DOHH2 (cell line): ENCODE measurements at regions not wholly inside any gene's neighbourhood (a gene's known extent, or its start where the extent isn't known, plus 50 kb on each side); places are given as distances from the start of the nearest gene placed in this dataset.
"Not testable (repeated sequence)": the region's sequence is repeated elsewhere in the genome, so short reads cannot be mapped to it uniquely, and the experiment has no call there.

ENCODE experiments used
- H3F3A ChIP-seq: fragments of 200-600 bp; sonication (generic), shearing (Covaris generic); 2 replicates; pipeline ENCODE4 v1.6.0; 2016; ENCODE audit warnings: antibody characterized with exemption, mild to moderate bottlenecking; ENCODE audit not compliant: control insufficient read depth, insufficient read depth
- H3K27ac ChIP-seq: fragments of 200-600 bp; sonication (generic); 2 replicates; pipeline ENCODE4 v1.5.1; 2014; ENCODE audit warnings: low read depth, mild to moderate bottlenecking, low read length, moderate library complexity
- H3K27me3 ChIP-seq: fragments of 200-600 bp; sonication (generic); 2 replicates; pipeline ENCODE4 v1.6.1; 2014; ENCODE audit warnings: mild to moderate bottlenecking, low read length, mixed read lengths; ENCODE audit not compliant: control insufficient read depth
- H3K36me3 ChIP-seq: fragments of 200-600 bp; sonication (generic); 2 replicates; pipeline ENCODE4 v1.6.1; 2014; ENCODE audit warnings: mild to moderate bottlenecking, low read length, moderate library complexity, mixed read lengths; ENCODE audit not compliant: control insufficient read depth
- H3K4me1 ChIP-seq: fragments of 200-600 bp; sonication (generic); 2 replicates; pipeline ENCODE4 v1.6.1; 2014; ENCODE audit warnings: mild to moderate bottlenecking, low read length, mixed read lengths; ENCODE audit not compliant: control insufficient read depth
- H3K4me2 ChIP-seq: fragments of 200-600 bp; sonication (generic); 2 replicates; pipeline ENCODE4 v1.6.0; 2014; ENCODE audit warnings: mild to moderate bottlenecking, low read length, moderate library complexity
- H3K4me3 ChIP-seq: fragments of 200-600 bp; sonication (generic); 2 replicates; pipeline ENCODE4 v1.5.1; 2014; ENCODE audit warnings: mild to moderate bottlenecking, low read length, mixed read lengths
- H3K79me2 ChIP-seq: fragments of 200-600 bp; sonication (generic); 2 replicates; pipeline ENCODE4 v1.6.1; 2014; ENCODE audit warnings: mild to moderate bottlenecking, low read length, mixed read lengths; ENCODE audit not compliant: control insufficient read depth
- H3K9me2 ChIP-seq: fragments of 200-600 bp; sonication (generic); replicated peaks from 2 replicates; pipeline ENCODE4 v1.6.1; 2014; ENCODE audit warnings: mild to moderate bottlenecking, low read length, mixed read lengths; ENCODE audit not compliant: control insufficient read depth
- H3K9me3 ChIP-seq: fragments of 200-600 bp; sonication (generic); 2 replicates; pipeline ENCODE4 v1.6.1; 2014; ENCODE audit warnings: antibody characterized with exemption, low read length, mixed read lengths; ENCODE audit not compliant: control insufficient read depth, insufficient read depth
- H4K20me1 ChIP-seq: fragments of 200-600 bp; sonication (generic); 2 replicates; pipeline ENCODE4 v1.6.0; 2014; ENCODE audit warnings: low read depth, mild to moderate bottlenecking, antibody characterized with exemption, low read length, moderate library complexity; ENCODE audit not compliant: control insufficient read depth, insufficient read depth
- CTCF ChIP-seq: fragments of 200-600 bp; sonication (generic); IDR thresholded peaks from one replicate; pipeline ENCODE4 v1.5.1; 2014; ENCODE audit warnings: antibody characterized with exemption, mild to moderate bottlenecking, low read depth, low read length; ENCODE audit not compliant: poor library complexity, severe bottlenecking
- EZH2phosphoT487 ChIP-seq: fragments of 200-600 bp; sonication (generic); IDR thresholded peaks from 2 replicates; pipeline ENCODE4 v1.6.1; 2017; ENCODE audit warnings: borderline replicate concordance, mild to moderate bottlenecking, antibody characterized with exemption, low read length, moderate library complexity, mixed read lengths

- no peaks in the 10 kb centered on the region for H3K9me3 ChIP-seq
- H3K4me3 ChIP-seq = no peak overlapping the region
- H3K27me3 ChIP-seq = no peaks in the 10 kb centered on the region
- no peak overlapping the region for H3K4me2 ChIP-seq
- H3K79me2 ChIP-seq = no peaks in the 10 kb centered on the region
- no peaks in the 10 kb centered on the region for H3K9me2 ChIP-seq
- H3K36me3 ChIP-seq = no peaks in the 10 kb centered on the region
- TF ChIP-seq CTCF = no peak
- TF ChIP-seq EZH2phosphoT487 = no peak
- H4K20me1 ChIP-seq = no peaks in the 10 kb centered on the region
- H3K27ac ChIP-seq = no peak overlapping the region
- H3F3A ChIP-seq = no peaks in the 10 kb centered on the region
- no peaks in the 10 kb centered on the region for H3K4me1 ChIP-seq
Observed at GRCh38 chr2:184162426-184162825, 435.9 kb upstream of the ZNF804A start.

DNA sequence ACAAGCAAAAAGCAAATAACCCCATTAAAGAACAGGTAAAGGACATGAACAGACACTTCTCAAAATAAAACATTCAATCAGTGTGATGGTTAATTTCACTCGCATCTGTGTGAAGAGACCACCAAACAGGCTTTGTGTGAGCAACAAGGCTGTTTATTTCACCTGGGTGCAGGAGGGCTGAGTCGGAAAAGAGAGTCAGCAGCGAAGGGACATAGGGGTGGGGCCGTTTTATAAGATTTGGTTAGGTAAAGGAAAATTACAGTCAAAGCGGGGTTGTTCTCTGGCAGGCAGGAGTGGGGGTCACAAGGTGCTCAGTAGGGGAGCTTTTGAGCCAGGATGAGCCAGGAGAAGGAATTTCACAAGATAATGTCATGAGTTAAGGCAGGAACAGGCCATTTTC is 429.5 kb upstream of the ZNF804A start:
- H3K4me3 ChIP-seq, H4K20me1 ChIP-seq, H3K27me3 ChIP-seq, H3K4me2 ChIP-seq, H3K9me3 ChIP-seq, H3K9me2 ChIP-seq, H3K36me3 ChIP-seq, H3F3A ChIP-seq, H3K79me2 ChIP-seq, H3K4me1 ChIP-seq, H3K27ac ChIP-seq: not testable (repeated sequence)

GRCh38 chr2:184169366-184169765 is 429.0 kb upstream of the ZNF804A start:
- Histone ChIP-seq H3K27me3 (no peaks in the 10 kb centered on the region), H3K27ac (no peak overlapping the region), H3K36me3 (no peaks in the 10 kb centered on the region), H3K9me2 (no peaks in the 10 kb centered on the region), H3K4me3 (no peak overlapping the region), H4K20me1 (no peaks in the 10 kb centered on the region), H3K79me2 (no peaks in the 10 kb centered on the region), H3K4me1 (no peaks in the 10 kb centered on the region), H3F3A (no peaks in the 10 kb centered on the region), H3K9me3 (no peaks in the 10 kb centered on the region), H3K4me2 (no peak overlapping the region)
- TF ChIP-seq CTCF (no peak), EZH2phosphoT487 (no peak)

DNA sequence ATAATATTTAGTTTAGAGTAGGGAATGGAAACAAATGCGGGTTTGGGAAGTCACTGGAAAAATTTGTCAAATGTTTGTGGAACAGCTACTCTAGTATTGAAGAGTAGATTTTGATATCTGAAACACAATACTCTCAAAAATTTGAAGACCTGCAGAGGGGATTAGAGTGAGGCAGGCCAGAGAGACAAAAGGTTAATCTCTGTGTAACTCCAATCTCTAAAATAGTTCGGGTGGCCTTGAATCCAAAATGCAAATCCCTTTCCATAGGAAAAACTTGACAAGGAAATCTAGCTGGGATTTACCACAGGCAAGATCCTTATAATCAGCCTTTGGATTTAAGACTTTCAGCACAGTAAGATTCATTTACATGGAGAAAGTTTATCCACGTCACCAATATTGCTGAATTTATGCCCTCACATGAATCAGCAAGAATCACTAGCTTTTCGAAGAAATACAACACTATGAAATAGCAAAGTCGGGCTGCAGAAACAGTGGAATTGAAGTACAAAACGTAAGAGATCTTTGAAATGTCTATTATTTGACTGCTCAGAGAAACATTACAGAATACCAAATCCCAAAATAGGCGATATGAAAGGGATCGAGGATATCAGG is 423.7 kb upstream of the ZNF804A start:
- Histone ChIP-seq H4K20me1 (no peaks in the 10 kb centered on the region), H3K4me1 (no peaks in the 10 kb centered on the region), H3K4me2 (no peak overlapping the region), H3K79me2 (no peaks in the 10 kb centered on the region), H3K9me3 (no peaks in the 10 kb centered on the region), H3K27me3 (no peaks in the 10 kb centered on the region), H3F3A (no peaks in the 10 kb centered on the region), H3K27ac (no peak overlapping the region), H3K36me3 (no peaks in the 10 kb centered on the region), H3K4me3 (no peak overlapping the region), H3K9me2 (no peaks in the 10 kb centered on the region)
- TF ChIP-seq EZH2phosphoT487 (no peak), CTCF (no peak)
